Nephron (organoid): ENCODE measurements at regions not wholly inside any gene's neighbourhood (a gene's known extent, or its start where the extent isn't known, plus 50 kb on each side); places are given as distances from the start of the nearest gene placed in this dataset.
A peak's percentile ranks its signal among the peaks of the same experiment; 100 is the strongest.

Experiments
- H3K27ac Mint-ChIP-seq, 3 experiments: 2 replicates each; pipeline ENCODE4 v1.8.0; 2020; ENCODE audit warnings: mixed read lengths in 3 of 3, mild to moderate bottlenecking in 2 of 3, moderate library complexity in 1 of 3
- H3K27me3 Mint-ChIP-seq: 2 replicates; pipeline ENCODE4 v1.8.0; 2021; ENCODE audit warnings: low read depth, mild to moderate bottlenecking, moderate library complexity, mixed read lengths
- H3K36me3 Mint-ChIP-seq: 2 replicates; pipeline ENCODE4 v1.8.0; 2020; ENCODE audit warnings: low read depth, mixed read lengths
- H3K4me1 Mint-ChIP-seq: 2 replicates; pipeline ENCODE4 v1.8.0; 2020; ENCODE audit warnings: mixed read lengths
- H3K4me3 Mint-ChIP-seq, 3 experiments: 2 replicates each; pipeline ENCODE4 v1.8.0; 2020; ENCODE audit warnings: mild to moderate bottlenecking in 3 of 3, mixed read lengths in 3 of 3, moderate library complexity in 2 of 3
- H3K9me3 Mint-ChIP-seq: 2 replicates; pipeline ENCODE4 v1.8.0; 2020; ENCODE audit warnings: mixed read lengths
- TF ChIP-seq, protein P1 (sequence below), 3 experiments: fragments of 200-600 bp; sonication (generic); IDR thresholded peaks; one replicate each; pipeline ENCODE4 v1.5.0; 2021; ENCODE audit warnings: antibody characterized with exemption in 3 of 3; ENCODE audit not compliant: unreplicated experiment in 3 of 3

DNA sequence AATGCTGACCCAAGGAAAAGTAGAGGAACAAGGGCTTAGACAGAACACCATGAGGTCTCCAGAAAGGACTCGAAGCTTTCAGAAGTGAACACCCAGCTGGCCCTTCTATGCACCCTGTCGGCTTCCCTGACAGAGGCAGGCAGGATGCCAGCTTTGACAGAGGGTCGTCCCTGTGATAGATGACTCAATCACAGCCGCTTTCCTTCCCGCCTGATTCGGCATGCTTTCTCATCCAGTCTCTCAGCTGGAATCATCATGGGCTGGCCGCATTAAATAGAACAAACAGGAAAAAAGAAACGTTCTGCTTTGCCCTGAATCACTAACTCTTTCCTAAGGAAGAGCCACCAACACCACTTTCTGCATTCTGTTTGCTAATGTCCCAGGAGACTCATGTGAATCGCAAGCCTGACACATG is 140.3 kb upstream of the RAB12 start:
- no peaks in the 10 kb centered on the region for H3K36me3 Mint-ChIP-seq
- H3K9me3 Mint-ChIP-seq, result peaks cover 3% of the 10 kb centered on the region
- H3K27ac Mint-ChIP-seq, result peak overlapping the region in 1 of 3 experiments; percentile 57
- peaks cover 19% of the 10 kb centered on the region for H3K4me1 Mint-ChIP-seq
- H3K27me3 Mint-ChIP-seq, result peaks cover 12% of the 10 kb centered on the region
- H3K4me3 Mint-ChIP-seq, result no peak overlapping the region
- TF ChIP-seq, protein P1, sequence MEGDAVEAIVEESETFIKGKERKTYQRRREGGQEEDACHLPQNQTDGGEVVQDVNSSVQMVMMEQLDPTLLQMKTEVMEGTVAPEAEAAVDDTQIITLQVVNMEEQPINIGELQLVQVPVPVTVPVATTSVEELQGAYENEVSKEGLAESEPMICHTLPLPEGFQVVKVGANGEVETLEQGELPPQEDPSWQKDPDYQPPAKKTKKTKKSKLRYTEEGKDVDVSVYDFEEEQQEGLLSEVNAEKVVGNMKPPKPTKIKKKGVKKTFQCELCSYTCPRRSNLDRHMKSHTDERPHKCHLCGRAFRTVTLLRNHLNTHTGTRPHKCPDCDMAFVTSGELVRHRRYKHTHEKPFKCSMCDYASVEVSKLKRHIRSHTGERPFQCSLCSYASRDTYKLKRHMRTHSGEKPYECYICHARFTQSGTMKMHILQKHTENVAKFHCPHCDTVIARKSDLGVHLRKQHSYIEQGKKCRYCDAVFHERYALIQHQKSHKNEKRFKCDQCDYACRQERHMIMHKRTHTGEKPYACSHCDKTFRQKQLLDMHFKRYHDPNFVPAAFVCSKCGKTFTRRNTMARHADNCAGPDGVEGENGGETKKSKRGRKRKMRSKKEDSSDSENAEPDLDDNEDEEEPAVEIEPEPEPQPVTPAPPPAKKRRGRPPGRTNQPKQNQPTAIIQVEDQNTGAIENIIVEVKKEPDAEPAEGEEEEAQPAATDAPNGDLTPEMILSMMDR (IDR thresholded peaks at IDR 0.05; ENCODE audit: unreplicated experiment in 3 of 3), result no peak

DNA sequence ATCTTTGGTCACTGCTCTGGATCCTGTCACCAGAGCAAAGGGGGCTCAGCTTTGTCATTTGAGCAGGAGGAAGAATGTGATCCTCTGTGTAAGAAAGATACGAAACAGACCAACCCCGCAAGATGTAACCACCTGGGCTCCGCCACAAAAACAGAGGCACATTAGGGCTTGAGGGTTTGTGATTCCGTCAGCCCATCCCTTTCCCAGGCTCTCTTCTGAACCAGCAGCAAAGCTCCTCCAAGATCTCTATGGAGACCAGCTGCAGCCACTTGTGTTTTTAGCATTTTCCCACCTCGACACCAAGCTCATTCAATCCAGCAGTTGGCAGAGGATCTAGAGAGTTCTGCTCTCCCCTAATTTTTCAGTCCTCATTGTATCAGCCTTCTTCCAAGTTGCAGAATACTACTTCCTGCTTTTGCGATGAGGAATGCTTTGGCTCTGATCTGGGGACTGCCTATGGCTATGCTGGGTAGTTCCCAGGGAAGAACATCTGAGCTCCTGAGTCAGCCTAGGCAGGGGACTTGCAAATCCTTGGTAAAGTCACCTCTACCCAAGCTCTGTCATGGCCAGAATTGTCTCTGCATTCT is 139.6 kb upstream of the RAB12 start:
- Mint-ChIP-seq H3K9me3 (peaks cover 3% of the 10 kb centered on the region), H3K27me3 (peaks cover 12% of the 10 kb centered on the region), H3K4me3 (no peak overlapping the region), H3K36me3 (no peaks in the 10 kb centered on the region), H3K27ac (peak overlapping the region in 2 of 3 experiments; percentile 30 to 57), H3K4me1 (peaks cover 19% of the 10 kb centered on the region)
- TF ChIP-seq, protein P1 (IDR thresholded peaks at IDR 0.05; ENCODE audit: unreplicated experiment in 3 of 3), result no peak

- H3K4me1 Mint-ChIP-seq, result peaks cover 19% of the 10 kb centered on the region
- TF ChIP-seq, protein P1 (IDR thresholded peaks at IDR 0.05; ENCODE audit: unreplicated experiment in 3 of 3), result no peak
- peaks cover 11% of the 10 kb centered on the region for H3K27me3 Mint-ChIP-seq
- no peak overlapping the region for H3K4me3 Mint-ChIP-seq
- peaks cover 3% of the 10 kb centered on the region for H3K9me3 Mint-ChIP-seq
- H3K36me3 Mint-ChIP-seq, result no peaks in the 10 kb centered on the region
- H3K27ac Mint-ChIP-seq, result no peak overlapping the region
Measured at GRCh38 chr18:8471372-8471771, 137.9 kb upstream of the RAB12 start.

DNA sequence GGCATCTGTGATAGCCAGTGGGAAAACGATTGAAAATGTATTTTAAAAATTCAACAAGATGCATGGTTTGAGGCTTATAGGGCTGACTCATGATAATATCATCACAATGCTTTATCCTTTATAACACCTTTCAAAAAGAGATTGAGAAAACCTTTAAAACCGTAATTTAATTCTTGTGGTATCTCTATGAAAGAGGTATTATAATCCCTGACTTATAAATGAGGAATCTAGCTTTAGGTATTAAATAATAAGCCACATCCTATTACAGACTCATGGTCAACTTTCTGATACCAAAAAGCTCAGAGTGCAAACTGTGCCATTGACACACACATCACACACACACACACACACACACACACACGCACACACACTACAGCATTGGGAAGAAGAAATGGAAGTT is 134.6 kb upstream of the RAB12 start:
- TF ChIP-seq, protein P1 (IDR thresholded peaks at IDR 0.05; ENCODE audit: unreplicated experiment in 3 of 3), result no peak
- peaks cover 31% of the 10 kb centered on the region for H3K27me3 Mint-ChIP-seq
- H3K9me3 Mint-ChIP-seq, result peaks cover 3% of the 10 kb centered on the region
- no peak overlapping the region for H3K4me3 Mint-ChIP-seq
- peaks cover 6% of the 10 kb centered on the region for H3K4me1 Mint-ChIP-seq
- H3K36me3 Mint-ChIP-seq, result no peaks in the 10 kb centered on the region
- H3K27ac Mint-ChIP-seq, result no peak overlapping the region

DNA sequence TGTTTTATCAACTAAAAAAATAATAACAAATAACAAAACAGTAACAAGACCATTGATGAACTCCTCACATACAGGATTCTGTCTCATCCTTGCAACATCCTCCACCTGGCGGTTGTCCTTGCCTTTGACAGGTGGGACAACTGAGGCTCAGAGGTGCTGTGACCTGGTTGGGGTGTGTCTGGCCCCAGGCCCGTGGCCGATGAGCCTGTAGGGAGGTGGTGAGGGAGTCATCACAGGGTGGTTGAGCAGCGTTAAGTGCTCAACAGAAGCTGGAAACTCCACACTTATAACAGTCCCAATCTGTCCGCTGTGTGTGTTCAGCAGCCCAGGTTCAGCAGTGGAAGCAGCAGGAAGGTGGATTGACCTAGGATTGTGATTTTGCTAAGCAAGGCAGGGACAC is 131.6 kb upstream of the RAB12 start:
- peaks cover 3% of the 10 kb centered on the region for H3K9me3 Mint-ChIP-seq
- H3K4me3 Mint-ChIP-seq, result no peak overlapping the region

More for the DNA sequence above, 131.6 kb upstream of the RAB12 start:
- TF ChIP-seq, protein P1 (IDR thresholded peaks at IDR 0.05; ENCODE audit: unreplicated experiment in 3 of 3), result no peak
- Mint-ChIP-seq H3K27ac (no peak overlapping the region), H3K4me1 (no peaks in the 10 kb centered on the region), H3K27me3 (peaks cover 34% of the 10 kb centered on the region), H3K36me3 (no peaks in the 10 kb centered on the region)
